ENCODE measurements at regions not wholly inside any gene's neighbourhood (a gene's known extent, or its start where the extent isn't known, plus 50 kb on each side); places are given as distances from the start of the nearest gene placed in this dataset.

GRCh38 chr18:70522183-70522680 lies 233.4 kb downstream of the SOCS6 start:
- no peak for DNase-seq (ENCODE audit: low read depth)
- TF ChIP-seq, protein P1, sequence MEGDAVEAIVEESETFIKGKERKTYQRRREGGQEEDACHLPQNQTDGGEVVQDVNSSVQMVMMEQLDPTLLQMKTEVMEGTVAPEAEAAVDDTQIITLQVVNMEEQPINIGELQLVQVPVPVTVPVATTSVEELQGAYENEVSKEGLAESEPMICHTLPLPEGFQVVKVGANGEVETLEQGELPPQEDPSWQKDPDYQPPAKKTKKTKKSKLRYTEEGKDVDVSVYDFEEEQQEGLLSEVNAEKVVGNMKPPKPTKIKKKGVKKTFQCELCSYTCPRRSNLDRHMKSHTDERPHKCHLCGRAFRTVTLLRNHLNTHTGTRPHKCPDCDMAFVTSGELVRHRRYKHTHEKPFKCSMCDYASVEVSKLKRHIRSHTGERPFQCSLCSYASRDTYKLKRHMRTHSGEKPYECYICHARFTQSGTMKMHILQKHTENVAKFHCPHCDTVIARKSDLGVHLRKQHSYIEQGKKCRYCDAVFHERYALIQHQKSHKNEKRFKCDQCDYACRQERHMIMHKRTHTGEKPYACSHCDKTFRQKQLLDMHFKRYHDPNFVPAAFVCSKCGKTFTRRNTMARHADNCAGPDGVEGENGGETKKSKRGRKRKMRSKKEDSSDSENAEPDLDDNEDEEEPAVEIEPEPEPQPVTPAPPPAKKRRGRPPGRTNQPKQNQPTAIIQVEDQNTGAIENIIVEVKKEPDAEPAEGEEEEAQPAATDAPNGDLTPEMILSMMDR (conservative IDR thresholded peaks at IDR 0.05; ENCODE audit: control insufficient read depth, insufficient read depth, low read depth, low read length), result no peak
- H3K4me3 ChIP-seq (ENCODE audit: control insufficient read depth, low read depth, low read length), result no peak overlapping the region

- no peak for DNase-seq (ENCODE audit: low read depth)
- TF ChIP-seq, protein P1 (conservative IDR thresholded peaks at IDR 0.05; ENCODE audit: control insufficient read depth, insufficient read depth, low read depth, low read length), result no peak
- no peak overlapping the region for H3K4me3 ChIP-seq (ENCODE audit: control insufficient read depth, low read depth, low read length)
Measured at GRCh38 chr18:70520867-70521266, 232.0 kb downstream of the SOCS6 start.

DNA sequence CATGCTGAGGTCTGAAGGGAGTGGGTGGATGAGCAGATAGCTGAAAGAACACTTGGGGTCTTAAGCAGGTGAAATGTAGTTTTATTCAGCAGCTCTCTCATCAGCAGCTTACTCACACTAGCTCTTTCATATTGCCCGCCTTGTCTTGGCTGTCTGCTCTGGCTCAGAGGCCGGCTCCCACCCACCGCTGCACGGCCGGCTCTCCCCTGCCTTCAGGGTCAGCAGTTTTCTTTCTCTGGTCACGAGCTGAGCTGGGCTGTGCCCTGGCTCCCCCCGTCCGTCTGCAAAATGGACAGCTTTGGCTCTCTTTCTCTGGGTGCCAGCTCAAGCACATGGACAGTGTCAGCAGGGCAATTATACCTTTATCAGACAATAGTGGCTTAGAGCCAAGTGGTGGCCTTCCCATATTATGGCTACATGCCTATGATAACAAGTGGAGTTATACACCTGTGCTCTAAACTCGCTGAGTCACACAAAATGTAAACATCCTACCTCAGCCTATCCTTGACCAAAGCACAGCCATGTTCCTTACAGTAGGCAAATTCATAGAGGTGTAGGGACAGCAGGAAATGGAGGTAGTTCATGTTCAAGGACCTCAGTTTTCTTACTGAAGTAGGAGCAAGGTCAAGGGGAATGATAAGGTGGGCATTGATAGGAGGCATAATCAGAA lies 224.8 kb downstream of the SOCS6 start:
- TF ChIP-seq, protein P1 (conservative IDR thresholded peaks at IDR 0.05; ENCODE audit: control insufficient read depth, insufficient read depth, low read depth, low read length), result no peak
- H3K4me3 ChIP-seq (ENCODE audit: control insufficient read depth, low read depth, low read length), result no peak overlapping the region
- no peak for DNase-seq (ENCODE audit: low read depth)

DNA sequence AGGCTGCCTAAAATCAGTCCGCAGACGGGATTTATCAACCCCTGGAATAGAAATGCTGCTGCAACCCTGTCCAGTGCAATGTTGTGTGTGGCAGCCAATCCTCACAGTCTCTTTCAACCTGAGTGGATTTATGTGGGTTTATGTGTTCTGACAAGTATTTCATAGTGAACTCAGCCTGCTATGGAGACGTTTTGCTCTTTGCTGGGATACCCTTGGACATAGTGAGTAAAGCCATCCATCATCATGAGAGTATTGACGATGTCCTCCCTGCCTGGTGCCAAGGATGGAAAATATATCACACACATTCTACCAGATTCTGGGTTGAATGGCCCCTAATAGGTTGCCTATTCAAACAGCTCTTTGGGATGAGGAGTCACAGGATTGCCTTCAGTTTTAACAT lies 219.1 kb downstream of the SOCS6 start:
- no peak for DNase-seq (ENCODE audit: low read depth)
- H3K4me3 ChIP-seq (ENCODE audit: control insufficient read depth, low read depth, low read length), result no peak overlapping the region
- TF ChIP-seq, protein P1 (conservative IDR thresholded peaks at IDR 0.05; ENCODE audit: control insufficient read depth, insufficient read depth, low read depth, low read length), result no peak

DNA sequence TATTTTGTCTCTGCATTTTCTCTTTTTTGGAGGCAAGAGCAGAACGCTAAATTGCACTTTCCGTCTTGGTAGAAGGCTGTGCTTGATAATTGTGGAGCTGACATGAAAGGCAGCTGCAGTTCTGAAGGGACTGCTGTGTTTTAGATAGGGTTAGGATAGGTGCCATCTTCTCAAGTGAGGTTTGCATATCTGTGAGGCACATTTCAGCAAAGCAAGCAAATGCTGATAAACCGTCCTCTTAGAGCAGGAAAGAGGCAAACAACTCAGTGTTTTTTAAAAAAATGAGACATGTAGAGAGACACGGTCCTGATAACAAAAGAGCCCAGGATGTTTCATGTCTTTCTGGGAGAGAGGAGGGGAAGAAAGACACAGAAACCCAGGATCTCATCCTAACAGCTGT lies 217.7 kb downstream of the SOCS6 start:
- H3K4me3 ChIP-seq (ENCODE audit: control insufficient read depth, low read depth, low read length), result no peak overlapping the region
- TF ChIP-seq, protein P1 (conservative IDR thresholded peaks at IDR 0.05; ENCODE audit: control insufficient read depth, insufficient read depth, low read depth, low read length), result no peak
- DNase-seq (ENCODE audit: low read depth), result no peak

DNA sequence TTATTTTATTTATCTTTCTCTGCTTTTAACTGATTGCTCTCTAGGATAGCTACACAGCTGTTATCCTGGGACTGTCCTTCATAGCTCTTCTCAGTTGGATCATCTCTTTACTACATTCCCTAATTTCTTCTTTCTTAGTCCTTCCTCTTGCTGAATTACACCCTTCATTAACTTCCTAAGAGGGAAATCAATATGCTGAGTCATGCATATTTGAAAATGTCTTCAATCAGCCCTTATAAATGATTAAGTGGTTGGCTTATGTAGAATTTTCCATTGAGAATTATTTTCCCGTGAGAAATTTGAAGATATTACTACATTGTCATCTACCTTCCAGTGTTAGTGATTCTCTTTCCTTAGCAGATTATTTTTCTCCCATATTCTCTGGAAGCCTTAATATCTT lies 214.2 kb downstream of the SOCS6 start:
- TF ChIP-seq, protein P1 (conservative IDR thresholded peaks at IDR 0.05; ENCODE audit: control insufficient read depth, insufficient read depth, low read depth, low read length), result no peak
- no peak overlapping the region for H3K4me3 ChIP-seq (ENCODE audit: control insufficient read depth, low read depth, low read length)
- DNase-seq (ENCODE audit: low read depth), result no peak
